Neural progenitor cell (in vitro differentiated cells): ENCODE measurements at regions not wholly inside any gene's neighbourhood (a gene's known extent, or its start where the extent isn't known, plus 50 kb on each side); places are given as distances from the start of the nearest gene placed in this dataset.

Experiments
- CTCF ChIP-seq: fragments of 200-600 bp; sonication (generic); IDR thresholded peaks from 2 replicates; pipeline ENCODE4 v1.5.1; 2017; ENCODE audit warnings: antibody characterized with exemption, mild to moderate bottlenecking
- EZH2 ChIP-seq: fragments of 200-600 bp; sonication (generic); IDR thresholded peaks from 2 replicates; pipeline ENCODE4 v1.6.1; 2017; ENCODE audit warnings: antibody characterized with exemption, mild to moderate bottlenecking, moderate library complexity
- EZH2phosphoT487 ChIP-seq: fragments of 200-600 bp; sonication (generic); IDR thresholded peaks from 2 replicates; pipeline ENCODE4 v1.6.1; 2017; ENCODE audit warnings: antibody characterized with exemption

- TF ChIP-seq CTCF (no peak), EZH2phosphoT487 (no peak), EZH2 (no peak)
These were observed 122.3 kb upstream of the CIBAR2 start for GRCh38 chr16:85234310-85235204.
